ENCODE measurements at regions not wholly inside any gene's neighbourhood (a gene's known extent, or its start where the extent isn't known, plus 50 kb on each side); places are given as distances from the start of the nearest gene placed in this dataset.

- H2BK20ac ChIP-seq (ENCODE audit: low read depth, low read length, poor library complexity, severe bottlenecking) = no peak overlapping the region
- no peak overlapping the region for H3K4me2 ChIP-seq (ENCODE audit: insufficient read depth, insufficient read length, low read length)
- H4K20me1 ChIP-seq (ENCODE audit: control insufficient read depth, insufficient read depth, insufficient read length) = no peaks in the 10 kb centered on the region
- H2AK5ac ChIP-seq (ENCODE audit: insufficient read length, low read length) = no peak overlapping the region
- no peak overlapping the region for H3K23ac ChIP-seq (ENCODE audit: insufficient read length, low read depth, low read length)
- no peaks in the 10 kb centered on the region for H3K27me3 ChIP-seq (ENCODE audit: insufficient read depth, low read length)
- H3K9ac ChIP-seq (ENCODE audit: extremely low read depth, insufficient read length, low read length) = no peak overlapping the region
- H3K4ac ChIP-seq (ENCODE audit: low read depth, low read length) = no peak overlapping the region
- H3K4me1 ChIP-seq (ENCODE audit: insufficient read depth, low read length) = no peaks in the 10 kb centered on the region
- no peak overlapping the region for H2BK15ac ChIP-seq (ENCODE audit: low read depth, low read length)
- TF ChIP-seq, protein P1, sequence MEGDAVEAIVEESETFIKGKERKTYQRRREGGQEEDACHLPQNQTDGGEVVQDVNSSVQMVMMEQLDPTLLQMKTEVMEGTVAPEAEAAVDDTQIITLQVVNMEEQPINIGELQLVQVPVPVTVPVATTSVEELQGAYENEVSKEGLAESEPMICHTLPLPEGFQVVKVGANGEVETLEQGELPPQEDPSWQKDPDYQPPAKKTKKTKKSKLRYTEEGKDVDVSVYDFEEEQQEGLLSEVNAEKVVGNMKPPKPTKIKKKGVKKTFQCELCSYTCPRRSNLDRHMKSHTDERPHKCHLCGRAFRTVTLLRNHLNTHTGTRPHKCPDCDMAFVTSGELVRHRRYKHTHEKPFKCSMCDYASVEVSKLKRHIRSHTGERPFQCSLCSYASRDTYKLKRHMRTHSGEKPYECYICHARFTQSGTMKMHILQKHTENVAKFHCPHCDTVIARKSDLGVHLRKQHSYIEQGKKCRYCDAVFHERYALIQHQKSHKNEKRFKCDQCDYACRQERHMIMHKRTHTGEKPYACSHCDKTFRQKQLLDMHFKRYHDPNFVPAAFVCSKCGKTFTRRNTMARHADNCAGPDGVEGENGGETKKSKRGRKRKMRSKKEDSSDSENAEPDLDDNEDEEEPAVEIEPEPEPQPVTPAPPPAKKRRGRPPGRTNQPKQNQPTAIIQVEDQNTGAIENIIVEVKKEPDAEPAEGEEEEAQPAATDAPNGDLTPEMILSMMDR (conservative IDR thresholded peaks at IDR 0.05) = no peak
- no peak overlapping the region for H2AFZ ChIP-seq (ENCODE audit: low read length)
- H3K23me2 ChIP-seq (ENCODE audit: insufficient read length, low read depth, low read length, poor library complexity, severe bottlenecking) = no peaks in the 10 kb centered on the region
- H3K79me2 ChIP-seq (ENCODE audit: insufficient read depth, low read length) = no peaks in the 10 kb centered on the region
- no peak for DNase-seq
- peaks cover 9% of the 10 kb centered on the region in 2 experiments for H3K4me1 Mint-ChIP-seq
- H3K14ac ChIP-seq (ENCODE audit: insufficient read depth, low read length) = no peak overlapping the region
- no peak overlapping the region for H3K56ac ChIP-seq (ENCODE audit: insufficient read length, low read depth, low read length)
- no peak overlapping the region for H4K5ac ChIP-seq (ENCODE audit: insufficient read length, low read depth, low read length)
- H4K8ac ChIP-seq (replicated peaks; ENCODE audit: insufficient read length, low read depth, low read length) = no peak overlapping the region
- no peak overlapping the region for H3K27ac ChIP-seq (ENCODE audit: insufficient read length, low read depth, low read length)
- WGBS (ENCODE audit: extremely low coverage, insufficient read length, low lambda C conversion rate) = no CpG with 5 or more reads among the region's 3 CpGs
- no peaks in the 10 kb centered on the region for H3K9me3 ChIP-seq (ENCODE audit: control insufficient read depth, low read depth, low read length)
- no peak overlapping the region for H2BK5ac ChIP-seq (ENCODE audit: insufficient read length, low read length)
- no peak overlapping the region for H3K27ac Mint-ChIP-seq
- H4K91ac ChIP-seq (ENCODE audit: insufficient read length, low read depth, low read length) = no peak overlapping the region
- no peak overlapping the region for H2BK120ac ChIP-seq (ENCODE audit: low read depth, low read length, poor library complexity, severe bottlenecking)
- peaks cover 3 to 4% of the 10 kb centered on the region in 2 experiments; a peak in 2 of 5 replicates for H3K9me3 Mint-ChIP-seq
- H2BK12ac ChIP-seq (ENCODE audit: insufficient read length, low read depth, low read length) = no peak overlapping the region
- peaks cover 0 to 4% (median 0%) of the 10 kb centered on the region in 3 experiments; a peak in 1 of 7 replicates for H3K36me3 Mint-ChIP-seq (ENCODE audit: insufficient read depth in 1 of 3, low read depth in 3 of 3)
- H3K4me3 Mint-ChIP-seq = no peak overlapping the region
- H3K27me3 Mint-ChIP-seq (ENCODE audit: low read depth) = no peaks in the 10 kb centered on the region
- no peaks in the 10 kb centered on the region for H3K79me1 ChIP-seq (ENCODE audit: insufficient read depth, low read depth, low read length, poor library complexity, severe bottlenecking)
- no peak overlapping the region for H3K18ac ChIP-seq (ENCODE audit: insufficient read length, low read depth, low read length)
- H3T11ph ChIP-seq (ENCODE audit: low read length) = no peak overlapping the region
These were observed 1145.4 kb upstream of the NUDT12 start for GRCh38 chr5:104708027-104708426.
